ENCODE measurements at regions not wholly inside any gene's neighbourhood (a gene's known extent, or its start where the extent isn't known, plus 50 kb on each side); places are given as distances from the start of the nearest gene placed in this dataset.

GRCh38 chr13:89567025-89567424, 1780.5 kb upstream of the MIR17HG start:
- Mint-ChIP-seq H3K27me3 (no peaks in the 10 kb centered on the region), H3K27ac (no peak overlapping the region), H3K4me1 (no peaks in the 10 kb centered on the region), H3K9me3 (no peaks in the 10 kb centered on the region), H3K4me3 (no peak overlapping the region), H3K36me3 (no peaks in the 10 kb centered on the region)

DNA sequence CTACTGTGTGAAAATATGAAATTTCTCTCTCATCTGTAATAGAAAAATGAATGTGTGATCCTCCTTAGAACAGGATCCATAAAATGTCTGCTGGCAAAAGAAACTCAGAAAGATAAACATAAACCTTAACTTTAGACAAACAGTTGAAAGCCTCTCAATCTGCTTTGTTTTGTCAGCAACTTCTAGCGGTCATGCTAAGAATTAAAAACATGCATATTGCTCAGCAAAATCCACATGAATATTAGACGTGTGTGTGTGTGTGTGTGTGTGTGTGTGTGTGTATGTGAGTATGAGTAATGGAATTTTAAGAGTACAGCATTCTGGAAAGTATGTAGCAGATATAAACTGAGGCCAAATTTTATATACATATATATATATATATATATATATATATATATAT, 1779.2 kb upstream of the MIR17HG start:
- Mint-ChIP-seq H3K27me3 (no peaks in the 10 kb centered on the region), H3K9me3 (peaks cover 5% of the 10 kb centered on the region), H3K36me3 (no peaks in the 10 kb centered on the region), H3K4me1 (no peaks in the 10 kb centered on the region), H3K27ac (no peak overlapping the region), H3K4me3 (no peak overlapping the region)

- Mint-ChIP-seq H3K36me3 (no peaks in the 10 kb centered on the region), H3K4me1 (no peaks in the 10 kb centered on the region), H3K4me3 (no peak overlapping the region), H3K9me3 (peaks cover 5% of the 10 kb centered on the region), H3K27ac (no peak overlapping the region), H3K27me3 (no peaks in the 10 kb centered on the region)
These were observed 1778.7 kb upstream of the MIR17HG start for GRCh38 chr13:89568746-89569145.

DNA sequence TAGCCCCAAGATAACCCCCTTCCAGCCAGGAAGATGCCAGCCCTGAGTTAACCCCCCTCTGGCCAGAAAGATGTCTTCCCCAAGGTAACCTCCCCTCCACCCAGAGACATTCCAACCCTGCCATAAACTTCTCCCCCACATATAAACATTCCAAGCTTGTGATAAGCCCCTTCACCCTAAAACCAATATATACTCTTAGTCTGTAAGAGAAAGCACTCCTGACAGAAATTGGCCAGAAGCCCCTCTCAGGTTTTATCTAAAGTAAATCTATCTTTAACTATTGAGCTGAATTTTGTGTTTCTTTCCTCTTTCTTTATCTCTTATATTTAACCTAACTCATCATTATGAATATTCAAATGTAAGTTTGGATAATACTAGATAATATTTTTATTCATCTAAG, 1775.8 kb upstream of the MIR17HG start:
- peaks cover 11% of the 10 kb centered on the region for H3K9me3 Mint-ChIP-seq
- H3K27me3 Mint-ChIP-seq, result no peaks in the 10 kb centered on the region
- no peak overlapping the region for H3K27ac Mint-ChIP-seq
- H3K4me1 Mint-ChIP-seq, result no peaks in the 10 kb centered on the region
- H3K36me3 Mint-ChIP-seq, result no peaks in the 10 kb centered on the region
- H3K4me3 Mint-ChIP-seq, result no peak overlapping the region

DNA sequence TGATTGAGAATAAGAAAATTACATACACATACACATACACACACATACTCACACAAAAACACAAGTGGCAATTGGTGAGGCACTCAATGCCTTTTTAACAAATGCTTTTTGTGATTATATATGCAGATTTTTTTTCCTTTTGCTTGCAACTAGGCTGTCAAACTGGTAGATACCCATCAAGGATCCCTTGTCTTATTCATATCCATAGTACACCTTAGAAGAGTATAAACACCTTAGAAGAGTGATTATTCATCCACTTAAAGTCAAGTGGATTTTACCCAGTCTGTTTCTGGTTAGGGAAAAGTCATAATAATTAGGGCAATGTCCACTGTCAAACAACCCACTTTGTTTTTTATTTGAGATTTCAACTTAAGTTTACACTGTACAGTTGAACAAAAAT, 1773.4 kb upstream of the MIR17HG start:
- Mint-ChIP-seq H3K27ac (no peak overlapping the region), H3K4me3 (no peak overlapping the region), H3K4me1 (no peaks in the 10 kb centered on the region), H3K36me3 (no peaks in the 10 kb centered on the region), H3K9me3 (peaks cover 11% of the 10 kb centered on the region), H3K27me3 (no peaks in the 10 kb centered on the region)

- Mint-ChIP-seq H3K9me3 (peaks cover 11% of the 10 kb centered on the region), H3K4me1 (no peaks in the 10 kb centered on the region), H3K36me3 (no peaks in the 10 kb centered on the region), H3K4me3 (no peak overlapping the region), H3K27ac (no peak overlapping the region), H3K27me3 (no peaks in the 10 kb centered on the region)
These were observed 1770.2 kb upstream of the MIR17HG start for GRCh38 chr13:89577301-89577700.

DNA sequence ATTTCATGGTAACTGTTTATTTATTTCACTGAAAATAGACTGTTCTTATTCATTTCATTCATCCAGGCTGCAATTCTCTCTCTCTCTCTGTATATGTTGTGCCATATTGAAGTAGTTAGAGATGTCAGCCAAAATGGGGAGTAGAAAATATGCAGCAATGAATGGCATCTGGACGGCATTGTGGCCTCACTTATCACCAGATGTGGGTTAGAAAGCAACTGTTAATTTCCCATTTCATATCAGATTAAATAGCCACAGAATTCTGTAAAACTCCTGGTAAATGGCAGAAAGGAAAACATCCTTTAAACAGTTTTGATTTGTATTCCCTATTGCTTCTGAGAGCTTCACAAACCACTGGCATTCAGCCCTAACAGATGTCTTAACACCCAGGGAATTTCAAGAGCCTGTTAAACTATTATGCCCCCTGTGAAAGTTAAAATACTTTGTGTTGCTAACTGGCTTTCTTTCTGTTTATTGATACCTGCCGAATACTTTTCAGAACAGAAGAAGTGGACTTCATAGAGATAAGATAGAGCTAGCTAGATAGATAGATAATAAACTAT, 1763.3 kb upstream of the MIR17HG start:
- H3K4me1 Mint-ChIP-seq, result no peaks in the 10 kb centered on the region
- H3K4me3 Mint-ChIP-seq, result no peak overlapping the region
- no peaks in the 10 kb centered on the region for H3K27me3 Mint-ChIP-seq
- H3K36me3 Mint-ChIP-seq, result no peaks in the 10 kb centered on the region
- H3K27ac Mint-ChIP-seq, result no peak overlapping the region
- no peaks in the 10 kb centered on the region for H3K9me3 Mint-ChIP-seq

DNA sequence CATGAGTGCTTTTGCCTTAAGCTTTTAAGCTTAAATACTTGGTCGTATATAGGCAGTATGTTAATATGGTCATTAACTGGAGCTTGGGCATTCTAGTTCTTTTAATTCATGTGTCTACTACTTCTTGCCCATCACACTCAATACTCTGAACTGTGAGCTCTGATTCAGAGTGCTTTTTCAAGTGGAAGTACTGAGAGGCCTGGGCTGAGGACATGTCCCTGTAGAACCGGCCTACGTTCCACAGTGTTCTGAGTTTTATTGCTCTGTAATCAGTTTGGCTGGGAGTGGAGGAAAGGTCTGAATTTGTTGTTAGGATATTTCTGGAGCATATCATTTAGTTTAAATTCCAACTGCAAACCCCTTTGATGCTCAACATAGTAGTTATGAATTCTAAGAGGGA, 1744.8 kb upstream of the MIR17HG start:
- Mint-ChIP-seq H3K4me1 (no peaks in the 10 kb centered on the region), H3K27me3 (no peaks in the 10 kb centered on the region), H3K4me3 (no peak overlapping the region), H3K36me3 (no peaks in the 10 kb centered on the region), H3K27ac (no peak overlapping the region), H3K9me3 (no peaks in the 10 kb centered on the region)

- Mint-ChIP-seq H3K27me3 (no peaks in the 10 kb centered on the region), H3K4me3 (no peak overlapping the region), H3K36me3 (no peaks in the 10 kb centered on the region), H3K9me3 (no peaks in the 10 kb centered on the region), H3K27ac (no peak overlapping the region), H3K4me1 (no peaks in the 10 kb centered on the region)
These were observed 1744.3 kb upstream of the MIR17HG start for GRCh38 chr13:89603187-89603586.

- Mint-ChIP-seq H3K9me3 (no peaks in the 10 kb centered on the region), H3K4me3 (no peak overlapping the region), H3K27ac (no peak overlapping the region), H3K36me3 (no peaks in the 10 kb centered on the region), H3K27me3 (no peaks in the 10 kb centered on the region), H3K4me1 (no peaks in the 10 kb centered on the region)
These were observed 1738.2 kb upstream of the MIR17HG start for GRCh38 chr13:89609318-89609717.

- Mint-ChIP-seq H3K27me3 (no peaks in the 10 kb centered on the region), H3K4me1 (no peaks in the 10 kb centered on the region), H3K27ac (no peak overlapping the region), H3K36me3 (no peaks in the 10 kb centered on the region), H3K4me3 (no peak overlapping the region), H3K9me3 (no peaks in the 10 kb centered on the region)
These were observed 1737.2 kb upstream of the MIR17HG start for GRCh38 chr13:89610331-89610730.

- Mint-ChIP-seq H3K27me3 (no peaks in the 10 kb centered on the region), H3K4me1 (no peaks in the 10 kb centered on the region), H3K9me3 (no peaks in the 10 kb centered on the region), H3K36me3 (no peaks in the 10 kb centered on the region), H3K4me3 (no peak overlapping the region), H3K27ac (no peak overlapping the region)
These were observed 1736.6 kb upstream of the MIR17HG start for GRCh38 chr13:89610881-89611280.

- H3K4me3 Mint-ChIP-seq, result no peak overlapping the region
- H3K4me1 Mint-ChIP-seq, result no peaks in the 10 kb centered on the region
- no peaks in the 10 kb centered on the region for H3K9me3 Mint-ChIP-seq
- no peak overlapping the region for H3K27ac Mint-ChIP-seq
- H3K27me3 Mint-ChIP-seq, result no peaks in the 10 kb centered on the region
- H3K36me3 Mint-ChIP-seq, result no peaks in the 10 kb centered on the region
These were observed 1719.5 kb upstream of the MIR17HG start for GRCh38 chr13:89627996-89628395.

- no peaks in the 10 kb centered on the region for H3K9me3 Mint-ChIP-seq
- no peak overlapping the region for H3K27ac Mint-ChIP-seq
- no peaks in the 10 kb centered on the region for H3K4me1 Mint-ChIP-seq
- H3K36me3 Mint-ChIP-seq, result no peaks in the 10 kb centered on the region
- no peaks in the 10 kb centered on the region for H3K27me3 Mint-ChIP-seq
- no peak overlapping the region for H3K4me3 Mint-ChIP-seq
These were observed 1718.9 kb upstream of the MIR17HG start for GRCh38 chr13:89628567-89628966.

- H3K27me3 Mint-ChIP-seq, result no peaks in the 10 kb centered on the region
- no peak overlapping the region for H3K27ac Mint-ChIP-seq
- H3K4me1 Mint-ChIP-seq, result no peaks in the 10 kb centered on the region
- H3K36me3 Mint-ChIP-seq, result no peaks in the 10 kb centered on the region
- peaks cover 10% of the 10 kb centered on the region for H3K9me3 Mint-ChIP-seq
- no peak overlapping the region for H3K4me3 Mint-ChIP-seq
These were observed 1697.3 kb upstream of the MIR17HG start for GRCh38 chr13:89650226-89650625.

DNA sequence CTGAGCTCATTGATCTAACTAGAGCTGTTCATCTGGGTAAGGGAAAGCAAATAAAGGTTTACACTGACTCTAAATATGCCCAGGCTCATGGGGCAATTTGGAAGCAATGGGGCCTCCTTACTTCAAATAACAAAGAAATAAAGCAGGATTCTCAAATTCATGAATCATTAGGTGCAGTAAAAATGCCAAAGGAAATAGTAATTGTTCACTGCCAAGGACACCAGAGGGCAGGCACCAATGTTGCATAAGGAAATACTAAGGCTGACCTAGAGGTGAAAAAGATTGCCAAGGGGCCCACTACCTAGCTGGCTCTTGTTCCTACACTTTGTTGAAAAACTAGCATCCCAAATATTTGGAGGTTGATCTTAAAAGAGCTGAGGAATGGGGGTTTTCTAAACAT, 1686.7 kb upstream of the MIR17HG start:
- H3K27ac Mint-ChIP-seq, result no peak overlapping the region
- H3K4me3 Mint-ChIP-seq, result no peak overlapping the region
- H3K4me1 Mint-ChIP-seq, result no peaks in the 10 kb centered on the region
- no peaks in the 10 kb centered on the region for H3K27me3 Mint-ChIP-seq
- no peaks in the 10 kb centered on the region for H3K36me3 Mint-ChIP-seq
- peaks cover 11% of the 10 kb centered on the region for H3K9me3 Mint-ChIP-seq

DNA sequence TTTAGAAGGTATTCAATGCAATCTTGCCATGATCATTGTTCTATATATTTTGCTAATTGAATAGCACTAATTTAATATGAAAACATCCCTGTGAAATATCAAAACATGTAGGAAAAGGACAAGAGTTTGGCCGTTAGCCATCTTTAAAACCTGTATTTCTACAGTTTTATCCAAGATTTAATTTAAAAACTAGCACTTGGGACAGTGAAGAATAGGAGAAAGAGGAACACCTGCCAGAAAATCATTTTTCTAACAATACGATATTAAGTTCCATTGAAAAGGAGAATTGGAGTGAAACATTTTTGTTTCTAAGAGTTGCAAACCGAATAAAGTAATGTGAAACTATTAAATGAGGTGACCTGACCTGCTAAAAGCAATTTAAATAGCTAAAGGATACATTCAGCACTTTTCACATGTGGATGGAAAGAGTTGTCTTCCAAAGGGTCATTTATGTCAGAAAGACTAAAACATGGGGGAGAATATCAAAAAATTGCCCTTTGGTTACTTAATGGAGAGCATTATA, 1673.6 kb upstream of the MIR17HG start:
- Mint-ChIP-seq H3K36me3 (no peaks in the 10 kb centered on the region), H3K9me3 (peaks cover 23% of the 10 kb centered on the region), H3K27me3 (no peaks in the 10 kb centered on the region), H3K4me3 (no peak overlapping the region), H3K4me1 (no peaks in the 10 kb centered on the region), H3K27ac (no peak overlapping the region)

All from activated naive CD4-positive, alpha-beta T cell treated with anti-CD3 and anti-CD28 coated beads, Interleukin-2, amount 50 U/mL, for 24 hours (primary cell).